ENCODE measurements at regions not wholly inside any gene's neighbourhood (a gene's known extent, or its start where the extent isn't known, plus 50 kb on each side); places are given as distances from the start of the nearest gene placed in this dataset.

DNA sequence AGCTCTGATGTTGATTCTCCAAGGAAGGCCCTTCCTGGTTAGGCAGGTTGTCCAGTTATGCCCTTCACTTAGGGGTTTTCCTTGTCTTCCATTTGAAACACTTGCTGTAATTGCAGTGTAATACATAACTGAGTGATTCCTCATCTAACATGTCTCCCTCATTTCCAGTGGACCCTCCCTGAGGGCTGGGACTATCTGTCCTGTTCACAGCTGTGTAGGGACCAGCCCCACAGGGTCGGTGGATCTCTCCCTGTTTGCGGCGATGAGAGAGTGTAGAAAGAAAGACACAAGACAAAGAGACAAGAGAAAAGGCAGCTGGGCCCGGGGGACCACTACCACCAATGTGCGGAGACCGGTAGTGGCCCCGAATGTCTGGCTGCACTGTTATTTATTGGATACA is 135.9 kb upstream of the EEPD1 start:
- TF ChIP-seq, protein P1, sequence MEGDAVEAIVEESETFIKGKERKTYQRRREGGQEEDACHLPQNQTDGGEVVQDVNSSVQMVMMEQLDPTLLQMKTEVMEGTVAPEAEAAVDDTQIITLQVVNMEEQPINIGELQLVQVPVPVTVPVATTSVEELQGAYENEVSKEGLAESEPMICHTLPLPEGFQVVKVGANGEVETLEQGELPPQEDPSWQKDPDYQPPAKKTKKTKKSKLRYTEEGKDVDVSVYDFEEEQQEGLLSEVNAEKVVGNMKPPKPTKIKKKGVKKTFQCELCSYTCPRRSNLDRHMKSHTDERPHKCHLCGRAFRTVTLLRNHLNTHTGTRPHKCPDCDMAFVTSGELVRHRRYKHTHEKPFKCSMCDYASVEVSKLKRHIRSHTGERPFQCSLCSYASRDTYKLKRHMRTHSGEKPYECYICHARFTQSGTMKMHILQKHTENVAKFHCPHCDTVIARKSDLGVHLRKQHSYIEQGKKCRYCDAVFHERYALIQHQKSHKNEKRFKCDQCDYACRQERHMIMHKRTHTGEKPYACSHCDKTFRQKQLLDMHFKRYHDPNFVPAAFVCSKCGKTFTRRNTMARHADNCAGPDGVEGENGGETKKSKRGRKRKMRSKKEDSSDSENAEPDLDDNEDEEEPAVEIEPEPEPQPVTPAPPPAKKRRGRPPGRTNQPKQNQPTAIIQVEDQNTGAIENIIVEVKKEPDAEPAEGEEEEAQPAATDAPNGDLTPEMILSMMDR (IDR thresholded peaks at IDR 0.05): no peak
- no peak for TF ChIP-seq POLR2A (IDR thresholded peaks at IDR 0.05)

Measured in adrenal gland (tissue), 5 donors.